Bronchial epithelial cell (primary cell): ENCODE measurements at regions not wholly inside any gene's neighbourhood (a gene's known extent, or its start where the extent isn't known, plus 50 kb on each side); places are given as distances from the start of the nearest gene placed in this dataset.

Source experiments
- DNase-seq: peaks from one replicate; pipeline ENCODE4 v3.0.0-alpha.2; 2010; ENCODE audit warnings: low read depth
- FAIRE-seq: peaks from 2 replicates; lab custom pipeline; 2011; peaks lifted over from hg19 to GRCh38; lab: Jason Lieb, UNC
- H3K27me3 ChIP-seq: 2 replicates; pipeline ENCODE4 v1.5.1; 2011; ENCODE audit warnings: low read length; ENCODE audit not compliant: control insufficient read depth, insufficient read depth
- H3K36me3 ChIP-seq: 2 replicates; pipeline ENCODE4 v1.5.1; 2011; ENCODE audit warnings: low read length; ENCODE audit not compliant: control insufficient read depth, insufficient read depth
- H3K4me3 ChIP-seq: 2 replicates; pipeline ENCODE4 v1.5.1; 2011; ENCODE audit warnings: mild to moderate bottlenecking, low read depth, low read length, control low read depth
- TF ChIP-seq, protein P1 (sequence below): IDR thresholded peaks from 2 replicates; pipeline ENCODE4 v1.5.1; 2011; ENCODE audit warnings: mild to moderate bottlenecking, moderate library complexity, low read length, control low read depth, inconsistent platforms; ENCODE audit not compliant: insufficient read depth, severe bottlenecking

DNA sequence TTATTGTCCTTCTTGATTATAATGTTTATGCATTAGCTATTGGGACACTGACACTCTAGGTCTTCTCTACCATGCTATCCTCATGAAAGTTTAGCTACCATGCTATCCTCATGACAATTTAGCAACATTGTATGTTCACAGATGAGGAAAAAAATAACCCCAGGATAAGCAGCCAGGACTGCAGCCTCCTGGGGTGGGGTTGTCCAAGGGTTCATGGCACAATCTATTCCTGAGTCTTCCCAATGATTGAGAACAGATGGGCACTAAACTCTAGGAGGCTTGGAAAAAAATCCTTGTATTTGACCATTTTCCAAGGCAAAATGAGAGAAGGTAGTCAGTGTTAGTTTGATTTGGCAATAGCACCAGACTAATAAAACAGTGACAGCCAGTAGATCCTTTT lies 619.8 kb upstream of the LCORL start:
- DNase-seq = no peak
- FAIRE-seq = no peak
- TF ChIP-seq, protein P1, sequence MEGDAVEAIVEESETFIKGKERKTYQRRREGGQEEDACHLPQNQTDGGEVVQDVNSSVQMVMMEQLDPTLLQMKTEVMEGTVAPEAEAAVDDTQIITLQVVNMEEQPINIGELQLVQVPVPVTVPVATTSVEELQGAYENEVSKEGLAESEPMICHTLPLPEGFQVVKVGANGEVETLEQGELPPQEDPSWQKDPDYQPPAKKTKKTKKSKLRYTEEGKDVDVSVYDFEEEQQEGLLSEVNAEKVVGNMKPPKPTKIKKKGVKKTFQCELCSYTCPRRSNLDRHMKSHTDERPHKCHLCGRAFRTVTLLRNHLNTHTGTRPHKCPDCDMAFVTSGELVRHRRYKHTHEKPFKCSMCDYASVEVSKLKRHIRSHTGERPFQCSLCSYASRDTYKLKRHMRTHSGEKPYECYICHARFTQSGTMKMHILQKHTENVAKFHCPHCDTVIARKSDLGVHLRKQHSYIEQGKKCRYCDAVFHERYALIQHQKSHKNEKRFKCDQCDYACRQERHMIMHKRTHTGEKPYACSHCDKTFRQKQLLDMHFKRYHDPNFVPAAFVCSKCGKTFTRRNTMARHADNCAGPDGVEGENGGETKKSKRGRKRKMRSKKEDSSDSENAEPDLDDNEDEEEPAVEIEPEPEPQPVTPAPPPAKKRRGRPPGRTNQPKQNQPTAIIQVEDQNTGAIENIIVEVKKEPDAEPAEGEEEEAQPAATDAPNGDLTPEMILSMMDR = no peak
- no peak overlapping the region for H3K4me3 ChIP-seq
- no peaks in the 10 kb centered on the region for H3K36me3 ChIP-seq
- H3K27me3 ChIP-seq = no peaks in the 10 kb centered on the region

DNA sequence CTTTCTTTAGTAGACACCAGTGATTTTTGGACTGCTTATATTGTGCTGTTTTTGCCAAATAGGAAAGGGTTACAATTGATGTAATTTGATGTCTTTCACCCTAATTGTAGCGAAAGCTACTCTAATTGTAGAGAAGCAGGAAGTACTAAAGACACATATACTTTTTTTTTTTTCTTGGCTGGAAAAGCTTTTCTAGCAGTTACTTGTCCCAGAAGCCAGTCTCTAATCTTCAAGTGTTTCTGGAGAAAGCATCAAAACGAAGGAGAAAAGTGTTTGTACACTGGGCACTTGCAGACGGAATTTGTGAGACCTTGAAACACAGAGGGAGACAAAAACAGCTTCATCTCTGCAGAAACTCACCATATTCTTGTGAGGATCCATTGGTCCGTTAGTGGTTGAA lies 616.5 kb upstream of the LCORL start:
- TF ChIP-seq, protein P1 = no peak
- DNase-seq (no peak), FAIRE-seq (no peak)
- Histone ChIP-seq H3K27me3 (no peaks in the 10 kb centered on the region), H3K36me3 (no peaks in the 10 kb centered on the region), H3K4me3 (no peak overlapping the region)

DNA sequence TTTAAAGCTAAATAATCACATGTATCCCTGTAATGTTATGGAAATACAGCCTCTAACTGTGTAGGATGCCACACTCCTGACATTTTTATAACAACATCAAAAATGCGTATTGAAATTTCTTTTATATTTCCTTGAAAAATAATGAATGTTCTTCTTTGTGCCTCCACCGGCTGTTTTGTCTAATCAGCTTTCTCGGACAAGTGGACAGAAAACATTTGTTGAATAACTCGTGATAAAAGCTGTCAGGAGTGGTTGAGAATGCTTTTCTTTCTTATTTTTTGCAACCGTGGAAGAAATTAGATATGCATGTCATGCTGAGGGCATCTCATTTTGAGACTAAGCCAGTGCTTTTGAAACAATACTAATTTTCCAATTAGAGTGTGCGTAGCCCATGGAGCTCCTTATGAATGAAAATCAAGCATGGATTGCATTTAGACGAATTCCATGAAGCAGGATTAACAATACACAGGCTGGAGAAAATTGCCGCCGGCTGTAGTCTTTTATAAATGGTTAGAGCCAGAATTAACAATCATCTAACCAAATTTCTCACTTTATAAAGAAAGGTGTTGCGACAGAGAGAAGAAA lies 614.5 kb upstream of the LCORL start:
- Histone ChIP-seq H3K4me3 (no peak overlapping the region), H3K27me3 (no peaks in the 10 kb centered on the region), H3K36me3 (no peaks in the 10 kb centered on the region)
- TF ChIP-seq, protein P1 = no peak
- DNase-seq = no peak
- FAIRE-seq = no peak

DNA sequence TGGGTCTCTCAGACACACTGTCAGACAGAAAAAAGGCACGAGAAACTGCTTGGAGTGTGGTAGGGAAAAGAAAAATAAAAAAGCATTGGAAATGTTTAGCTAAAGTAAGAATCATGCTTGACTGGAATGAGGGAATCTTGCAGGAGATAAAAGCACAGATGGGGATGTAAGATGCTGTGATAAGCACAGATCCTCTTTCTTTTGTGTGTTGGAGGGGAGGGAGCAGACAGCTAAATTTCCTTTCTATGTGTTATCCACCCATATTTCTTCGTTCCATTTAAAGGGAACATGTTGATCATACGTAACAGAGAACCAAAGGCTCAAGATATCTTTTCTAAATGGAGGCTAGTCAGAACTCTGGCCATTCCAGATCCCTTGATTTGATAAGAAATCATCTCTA lies 614.0 kb upstream of the LCORL start:
- Histone ChIP-seq H3K36me3 (no peaks in the 10 kb centered on the region), H3K4me3 (no peak overlapping the region), H3K27me3 (no peaks in the 10 kb centered on the region)
- FAIRE-seq (no peak), DNase-seq (no peak)
- TF ChIP-seq, protein P1 = no peak

DNA sequence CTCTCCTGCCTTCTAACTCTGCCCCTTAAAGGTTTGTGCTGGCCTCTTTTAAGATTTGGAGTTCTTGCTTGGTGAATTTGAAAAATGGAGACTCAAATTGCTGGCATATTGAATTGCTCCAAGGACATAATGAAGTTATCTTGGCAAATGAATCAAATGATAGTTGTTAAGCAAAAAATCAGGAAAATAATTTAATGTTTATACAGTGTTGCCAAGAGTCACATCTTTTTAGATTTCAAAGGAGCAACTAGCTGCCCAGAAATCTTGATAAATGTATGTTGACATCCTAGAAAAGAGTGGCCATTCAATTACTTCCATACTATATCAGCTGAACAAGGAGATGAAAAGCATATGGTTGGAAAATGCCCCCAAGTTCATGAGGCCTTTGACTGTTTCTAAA lies 610.0 kb upstream of the LCORL start:
- H3K4me3 ChIP-seq = no peak overlapping the region
- H3K27me3 ChIP-seq = no peaks in the 10 kb centered on the region
- TF ChIP-seq, protein P1 = no peak
- no peaks in the 10 kb centered on the region for H3K36me3 ChIP-seq
- FAIRE-seq (no peak), DNase-seq (no peak)
